OCI-LY7 (cell line): ENCODE measurements at regions not wholly inside any gene's neighbourhood (a gene's known extent, or its start where the extent isn't known, plus 50 kb on each side); places are given as distances from the start of the nearest gene placed in this dataset.

Source experiments
- BruUV-seq: library from RNA; stranded (reverse); fragments of 400-500 nt; replicated peaks from 2 replicates; lab custom pipeline; 2021; lab: Mats Ljungman, UMichigan
- CTCF ChIA-PET: fragments of 300-600 bp; sonication (Branson Sonifier 250); formaldehyde crosslinking; loops from one replicate; lab custom pipeline; 2022; ENCODE audit warnings: antibody characterized with exemption; ENCODE audit not compliant: unreplicated experiment; lab: Charles Lee
- POLR2A ChIA-PET: fragments of 300-600 bp; sonication (Branson Sonifier 250); formaldehyde crosslinking; loops from one replicate; lab custom pipeline; 2022; ENCODE audit warnings: antibody characterized with exemption; lab: Charles Lee
- DNase-seq: peaks from one replicate; pipeline ENCODE4 v3.0.0-alpha.2; 2015; ENCODE audit warnings: low spot score
- H2AFZ ChIP-seq: fragments of 200-600 bp; sonication (generic), shearing (Covaris generic); 2 replicates; pipeline ENCODE4 v1.6.1; 2014; ENCODE audit warnings: mild to moderate bottlenecking, antibody characterized with exemption, low read length, moderate library complexity
- H3K27ac ChIP-seq: fragments of 200-600 bp; sonication (generic); 2 replicates; pipeline ENCODE4 v1.5.1; 2014; ENCODE audit warnings: mixed run types, low read depth, mild to moderate bottlenecking, moderate library complexity, low read length, inconsistent platforms; ENCODE audit not compliant: poor library complexity, severe bottlenecking
- H3K36me3 ChIP-seq: fragments of 200-600 bp; sonication (generic); 2 replicates; pipeline ENCODE4 v1.6.1; 2014; ENCODE audit warnings: mild to moderate bottlenecking, antibody characterized with exemption, low read length, moderate library complexity, mixed read lengths; ENCODE audit not compliant: insufficient read depth
- H3K4me1 ChIP-seq: fragments of 200-600 bp; sonication (generic); 2 replicates; pipeline ENCODE4 v1.5.1; 2014; ENCODE audit warnings: mild to moderate bottlenecking, low read length; ENCODE audit not compliant: insufficient read depth, poor library complexity, severe bottlenecking
- H3K4me2 ChIP-seq: fragments of 200-600 bp; sonication (generic); 2 replicates; pipeline ENCODE4 v1.6.1; 2014; ENCODE audit warnings: mild to moderate bottlenecking, low read length
- H3K4me3 ChIP-seq: fragments of 200-600 bp; sonication (generic); 2 replicates; pipeline ENCODE4 v1.5.1; 2014; ENCODE audit warnings: mild to moderate bottlenecking, low read depth, low read length; ENCODE audit not compliant: poor library complexity, severe bottlenecking
- H3K79me2 ChIP-seq: fragments of 200-600 bp; sonication (generic); 2 replicates; pipeline ENCODE4 v1.6.1; 2016; ENCODE audit warnings: low read depth, mild to moderate bottlenecking, low read length, moderate library complexity, mixed read lengths; ENCODE audit not compliant: insufficient read depth
- H3K9me2 ChIP-seq: fragments of 200-600 bp; sonication (generic); 2 replicates; pipeline ENCODE4 v1.6.1; 2016; ENCODE audit warnings: mild to moderate bottlenecking, low read length, mixed read lengths; ENCODE audit not compliant: insufficient read depth
- H3K9me3 ChIP-seq: fragments of 200-600 bp; sonication (generic); 2 replicates; pipeline ENCODE4 v1.6.1; 2014; ENCODE audit warnings: mild to moderate bottlenecking, mixed run types, low read length, mixed read lengths
- H4K20me1 ChIP-seq: fragments of 200-600 bp; sonication (generic); 2 replicates; pipeline ENCODE4 v1.6.1; 2014; ENCODE audit warnings: mild to moderate bottlenecking, antibody characterized with exemption, low read length, moderate library complexity, mixed read lengths; ENCODE audit not compliant: insufficient read depth
- CTCF ChIP-seq: fragments of 200-600 bp; sonication (generic); conservative IDR thresholded peaks from 2 replicates; pipeline ENCODE4 v1.5.1; 2014; ENCODE audit warnings: mild to moderate bottlenecking, antibody characterized with exemption, low read length, moderate library complexity, mixed read lengths
- EZH2phosphoT487 ChIP-seq: fragments of 200-600 bp; sonication (generic); IDR thresholded peaks from 2 replicates; pipeline ENCODE4 v1.6.1; 2018; ENCODE audit warnings: low read depth, borderline replicate concordance, mild to moderate bottlenecking, mixed run types, antibody characterized with exemption, low read length, moderate library complexity, mixed read lengths
- intact Hi-C: fragments of 100-400 bp; cut with micrococcal nuclease; formaldehyde crosslinking; loops from one replicate; pipeline ENCODE4 v1.10.0; 2022; ENCODE audit not compliant: unreplicated experiment

GRCh38 chr1:229810961-229811360 is 184.9 kb downstream of the URB2 start:
- BruUV-seq, result no TSS peak
- Histone ChIP-seq H3K4me1 (no peaks in the 10 kb centered on the region), H3K4me3 (no peak overlapping the region), H3K9me2 (no peaks in the 10 kb centered on the region), H2AFZ (no peak overlapping the region), H4K20me1 (no peaks in the 10 kb centered on the region), H3K36me3 (no peaks in the 10 kb centered on the region), H3K27ac (no peak overlapping the region), H3K9me3 (peaks cover 26% of the 10 kb centered on the region; the same call in 1 of the 2 replicates), H3K79me2 (no peaks in the 10 kb centered on the region), H3K4me2 (no peak overlapping the region)
- TF ChIP-seq EZH2phosphoT487 (no peak), CTCF (no peak)
- ChIA-PET POLR2A (no interaction called here), CTCF (no interaction called here)
- intact Hi-C loops, result no loop called here
- DNase-seq, result no peak

GRCh38 chr1:229812148-229812547 is 186.1 kb downstream of the URB2 start:
- ChIA-PET CTCF (no interaction called here), POLR2A (interaction anchor here (0.5 to 1.1 kb wide), 2 partner anchors 8 to 181 kb away, joined by 4 to 5 read pairs; no protein-coding TSS in a partner anchor)
- BruUV-seq, result no TSS peak
- no peak overlapping the region for H2AFZ ChIP-seq
- no peaks in the 10 kb centered on the region for H3K36me3 ChIP-seq
- H4K20me1 ChIP-seq, result no peaks in the 10 kb centered on the region
- no peak for DNase-seq
- no peaks in the 10 kb centered on the region for H3K9me2 ChIP-seq
- no peaks in the 10 kb centered on the region for H3K4me1 ChIP-seq
- H3K4me2 ChIP-seq, result no peak overlapping the region
- intact Hi-C loops, result no loop called here
- H3K4me3 ChIP-seq, result no peak overlapping the region
- H3K9me3 ChIP-seq, result peaks cover 26% of the 10 kb centered on the region; the same call in 1 of the 2 replicates
- no peaks in the 10 kb centered on the region for H3K79me2 ChIP-seq
- no peak overlapping the region for H3K27ac ChIP-seq
- no peak for TF ChIP-seq CTCF
- no peak for TF ChIP-seq EZH2phosphoT487

- Histone ChIP-seq H3K9me2 (no peaks in the 10 kb centered on the region), H3K4me1 (no peaks in the 10 kb centered on the region), H3K27ac (no peak overlapping the region), H3K4me3 (no peak overlapping the region), H3K9me3 (peaks cover 26% of the 10 kb centered on the region; the same call in 1 of the 2 replicates), H3K36me3 (no peaks in the 10 kb centered on the region), H2AFZ (no peak overlapping the region), H4K20me1 (no peaks in the 10 kb centered on the region), H3K79me2 (no peaks in the 10 kb centered on the region), H3K4me2 (no peak overlapping the region)
- CTCF ChIA-PET, result no interaction called here
- no peak for DNase-seq
- intact Hi-C loops, result no loop called here
- no TSS peak for BruUV-seq
- TF ChIP-seq EZH2phosphoT487 (no peak), CTCF (no peak)
- POLR2A ChIA-PET, result interaction anchor here (1.1 kb wide), 1 partner anchor 9 kb away, joined by 5 read pairs; no protein-coding TSS in a partner anchor
These were observed 186.6 kb downstream of the URB2 start for GRCh38 chr1:229812693-229813092.
